IMR-90 (cell line): ENCODE measurements at regions not wholly inside any gene's neighbourhood (a gene's known extent, or its start where the extent isn't known, plus 50 kb on each side); places are given as distances from the start of the nearest gene placed in this dataset.

ENCODE experiments used
- ATAC-seq: fragments of 200-7000 bp; cut with Tn5 transposase; 2 replicates; pipeline ENCODE4 v1.9.1; 2020; ENCODE audit warnings: low read depth, mild to moderate bottlenecking, moderate library complexity
- BruUV-seq: library from RNA; stranded (reverse); fragments of 400-500 nt; replicated peaks from 2 replicates; lab custom pipeline; 2021; lab: Mats Ljungman, UMichigan
- CTCF ChIA-PET: fragments of 300-600 bp; formaldehyde crosslinking; extraction: SDS; loops from one replicate; lab custom pipeline; 2021; ENCODE audit warnings: antibody characterized with exemption; lab: Yijun Ruan, JAX
- POLR2A ChIA-PET: fragments of 300-600 bp; sonication (Branson Sonifier 250); formaldehyde crosslinking; loops from one replicate; lab custom pipeline; 2022; ENCODE audit warnings: antibody characterized with exemption; ENCODE audit not compliant: unreplicated experiment; lab: Charles Lee
- DNase-seq: peaks from one replicate; pipeline ENCODE4 v3.0.0; 2013
- H2AFZ ChIP-seq: replicated peaks from 2 replicates; pipeline ENCODE3; 2013; ENCODE audit warnings: low read length, mild to moderate bottlenecking; ENCODE audit not compliant: poor library complexity
- H2AK5ac ChIP-seq: 2 replicates; pipeline ENCODE4 v1.6.1; 2013; ENCODE audit warnings: low read depth, low read length, inconsistent platforms
- H2AK9ac ChIP-seq: replicated peaks from 2 replicates; pipeline ENCODE3; 2013; ENCODE audit warnings: mild to moderate bottlenecking, low read depth, low read length, moderate library complexity; ENCODE audit not compliant: poor library complexity
- H2BK120ac ChIP-seq: 2 replicates; pipeline ENCODE4 v1.6.1; 2013; ENCODE audit warnings: low read depth, low read length, inconsistent platforms
- H2BK15ac ChIP-seq: 3 replicates; pipeline ENCODE4 v1.6.1; 2013; ENCODE audit warnings: low read depth, low read length, inconsistent platforms
- H2BK20ac ChIP-seq: 2 replicates; pipeline ENCODE4 v1.6.1; 2013; ENCODE audit warnings: low read depth, mild to moderate bottlenecking, inconsistent platforms, low read length, moderate library complexity
- H2BK5ac ChIP-seq: 2 replicates; pipeline ENCODE4 v1.6.1; 2013; ENCODE audit warnings: mild to moderate bottlenecking, low read depth, low read length, inconsistent platforms; ENCODE audit not compliant: poor library complexity, severe bottlenecking
- H3K14ac ChIP-seq: replicated peaks from 2 replicates; pipeline ENCODE4 v1.6.1; 2013; ENCODE audit warnings: low read depth, low read length, inconsistent platforms
- H3K18ac ChIP-seq: 2 replicates; pipeline ENCODE4 v1.6.1; 2013; ENCODE audit warnings: low read depth, low read length, control low read depth
- H3K23ac ChIP-seq: 2 replicates; pipeline ENCODE4 v1.6.1; 2013; ENCODE audit warnings: low read depth, low read length, inconsistent platforms
- H3K27ac ChIP-seq: 2 replicates; pipeline ENCODE4 v1.5.1; 2013; ENCODE audit warnings: mild to moderate bottlenecking, control low read depth, low read length; ENCODE audit not compliant: insufficient read depth
- H3K27me3 ChIP-seq: 2 replicates; pipeline ENCODE4 v1.6.1; 2013; ENCODE audit warnings: low read length; ENCODE audit not compliant: control insufficient read depth, insufficient read depth
- H3K36me3 ChIP-seq: 2 replicates; pipeline ENCODE4 v1.6.1; 2013; ENCODE audit warnings: low read length, mixed read lengths; ENCODE audit not compliant: control insufficient read depth, insufficient read depth
- H3K4ac ChIP-seq: 2 replicates; pipeline ENCODE4 v1.6.1; 2013; ENCODE audit warnings: low read depth, low read length, inconsistent platforms
- H3K4me1 ChIP-seq: 2 replicates; pipeline ENCODE4 v1.6.1; 2013; ENCODE audit warnings: low read length, mixed read lengths; ENCODE audit not compliant: control insufficient read depth, insufficient read depth
- H3K4me2 ChIP-seq: 2 replicates; pipeline ENCODE4 v1.6.1; 2013; ENCODE audit warnings: low read depth, mild to moderate bottlenecking, control low read depth, low read length, moderate library complexity
- H3K4me3 ChIP-seq: 2 replicates; pipeline ENCODE4 v1.5.1; 2013; ENCODE audit warnings: low read depth, mild to moderate bottlenecking, control low read depth, low read length, moderate library complexity; ENCODE audit not compliant: insufficient read depth
- H3K56ac ChIP-seq: 2 replicates; pipeline ENCODE4 v1.6.1; 2013; ENCODE audit warnings: low read length, inconsistent platforms; ENCODE audit not compliant: insufficient read depth; ENCODE audit errors: extremely low read depth
- H3K79me1 ChIP-seq, 2 experiments: 2 replicates each; pipeline ENCODE4 v1.6.1; 2013; ENCODE audit warnings: low read length in 2 of 2, inconsistent platforms in 1 of 2, low read depth in 1 of 2
- H3K9ac ChIP-seq: 2 replicates; pipeline ENCODE4 v1.6.1; 2013; ENCODE audit warnings: low read depth, low read length, control low read depth
- H3K9me1 ChIP-seq: 2 replicates; pipeline ENCODE4 v1.6.1; 2013; ENCODE audit warnings: low read length, inconsistent platforms; ENCODE audit not compliant: insufficient read depth
- H3K9me3 ChIP-seq: 2 replicates; pipeline ENCODE4 v1.6.1; 2013; ENCODE audit warnings: low read length; ENCODE audit not compliant: control insufficient read depth, insufficient read depth
- H4K20me1 ChIP-seq: 2 replicates; pipeline ENCODE4 v1.6.1; 2013; ENCODE audit warnings: low read length, inconsistent platforms; ENCODE audit not compliant: insufficient read depth
- H4K5ac ChIP-seq: 2 replicates; pipeline ENCODE4 v1.6.1; 2013; ENCODE audit warnings: mild to moderate bottlenecking, low read depth, low read length, control low read depth
- H4K8ac ChIP-seq, 2 experiments: 2 replicates each; pipeline ENCODE4 v1.6.1; 2013; ENCODE audit warnings: low read depth in 2 of 2, low read length in 2 of 2, control low read depth in 1 of 2, inconsistent platforms in 1 of 2
- H4K91ac ChIP-seq: 2 replicates; pipeline ENCODE4 v1.6.1; 2013; ENCODE audit warnings: low read depth, low read length, inconsistent platforms; ENCODE audit not compliant: insufficient read depth
- BHLHE40 ChIP-seq: fragments of 150-350 bp; IDR thresholded peaks from 2 replicates; pipeline ENCODE4 v1.6.1; 2016; ENCODE audit warnings: mild to moderate bottlenecking, low read depth, low read length
- WGBS, 2 experiments: methylation state at CpG; one replicate each; pipeline versions ENCODE4 v1.1.5 to v1.1.7; 2013; ENCODE audit warnings: missing lambda C conversion rate in 2 of 2; ENCODE audit not compliant: insufficient read length in 1 of 2; ENCODE audit errors: extremely low coverage in 2 of 2; 5-methylcytosine and 5-hydroxymethylcytosine counted together
- dilution Hi-C: fragments of 300-500 bp; cut with HindIII; formaldehyde crosslinking; loops from one replicate; pipeline ENCODE4 v1.14.3; 2018; ENCODE audit warnings: low sequenced_read_pairs; ENCODE audit not compliant: unreplicated experiment
- in situ Hi-C: fragments of 300-500 bp; cut with MboI; formaldehyde crosslinking; loops from 3 replicates; pipeline ENCODE4 v1.14.3; 2019; ENCODE audit warnings: low sequenced_read_pairs, inconsistent platforms, mixed read lengths
- intact Hi-C: fragments of 100-400 bp; cut with micrococcal nuclease; formaldehyde crosslinking; loops from 2 replicates; pipeline ENCODE4 v1.10.0; 2022

GRCh38 chr5:126355940-126356339, 67.3 kb upstream of the GRAMD2B start:
- 0 out of 2 replicates have a peak overlapping the region, but pooled peaks have one; percentile 43 for H3K23ac ChIP-seq
- no peak for TF ChIP-seq BHLHE40
- in situ Hi-C loops = no loop called here

More at GRCh38 chr5:126355940-126356339, 67.3 kb upstream of the GRAMD2B start:
- H3K4me2 ChIP-seq = no peak overlapping the region
- ATAC-seq = no peak
- no peak overlapping the region for H3K4me3 ChIP-seq
- peak overlapping the region; percentile 31; the same call in 1 of the 3 replicates for H2BK15ac ChIP-seq
- H2BK5ac ChIP-seq = peak overlapping the region; percentile 37
- no peak overlapping the region for H3K27ac ChIP-seq
- ChIA-PET POLR2A (no interaction called here), CTCF (interaction anchor here (0.7 to 1.3 kb wide), 2 partner anchors 112 to 183 kb away, joined by 3 read pairs; no protein-coding TSS in a partner anchor)
- peak overlapping the region; percentile 66 for H3K4ac ChIP-seq
- H3K79me1 ChIP-seq = 0 out of 4 replicates have a peak, but pooled peaks cover 0 to 4% of the 10 kb centered on the region in 2 experiments
- H2BK120ac ChIP-seq = peak overlapping the region; percentile 97
- no peak for DNase-seq
- no peak overlapping the region; the same call in 1 of the 2 replicates for H3K18ac ChIP-seq
- no peak overlapping the region for H3K9ac ChIP-seq
- H3K4me1 ChIP-seq = peaks cover 14% of the 10 kb centered on the region
- peak overlapping the region; percentile 89 for H2BK20ac ChIP-seq
- intact Hi-C loops = no loop called here
- H2AFZ ChIP-seq = no peak overlapping the region
- H4K91ac ChIP-seq = peak overlapping the region; percentile 36; the same call in 1 of the 2 replicates
- peaks cover 16% of the 10 kb centered on the region for H3K9me1 ChIP-seq
- H3K56ac ChIP-seq = no peak overlapping the region
- peak overlapping the region in 1 of 2 experiments; percentile 29; a peak in 1 of 4 replicates for H4K8ac ChIP-seq
- no peaks in the 10 kb centered on the region for H3K27me3 ChIP-seq
- no peak overlapping the region for H4K5ac ChIP-seq
- no peaks in the 10 kb centered on the region for H3K9me3 ChIP-seq
- H4K20me1 ChIP-seq = no peaks in the 10 kb centered on the region
- no peak overlapping the region for H2AK9ac ChIP-seq
- dilution Hi-C loops = no loop called here
- H3K14ac ChIP-seq = peak overlapping the region; percentile 76
- no peaks in the 10 kb centered on the region for H3K36me3 ChIP-seq
- no TSS peak for BruUV-seq
- H2AK5ac ChIP-seq = peak overlapping the region; percentile 75
- no CpG with 5 or more reads among the region's 8 CpGs for WGBS, 2 experiments
